DOHH2 (cell line): ENCODE measurements at regions not wholly inside any gene's neighbourhood (a gene's known extent, or its start where the extent isn't known, plus 50 kb on each side); places are given as distances from the start of the nearest gene placed in this dataset.

Experiments used
- CTCF ChIP-seq: fragments of 200-600 bp; sonication (generic); IDR thresholded peaks from one replicate; pipeline ENCODE4 v1.5.1; 2014; ENCODE audit warnings: antibody characterized with exemption, mild to moderate bottlenecking, low read depth, low read length; ENCODE audit not compliant: poor library complexity, severe bottlenecking
- EZH2phosphoT487 ChIP-seq: fragments of 200-600 bp; sonication (generic); IDR thresholded peaks from 2 replicates; pipeline ENCODE4 v1.6.1; 2017; ENCODE audit warnings: borderline replicate concordance, mild to moderate bottlenecking, antibody characterized with exemption, low read length, moderate library complexity, mixed read lengths

GRCh38 chr1:230556453-230556852 is 85.8 kb upstream of the COG2 start:
- TF ChIP-seq CTCF = no peak
- no peak for TF ChIP-seq EZH2phosphoT487
